ENCODE measurements at regions not wholly inside any gene's neighbourhood (a gene's known extent, or its start where the extent isn't known, plus 50 kb on each side); places are given as distances from the start of the nearest gene placed in this dataset.

DNA sequence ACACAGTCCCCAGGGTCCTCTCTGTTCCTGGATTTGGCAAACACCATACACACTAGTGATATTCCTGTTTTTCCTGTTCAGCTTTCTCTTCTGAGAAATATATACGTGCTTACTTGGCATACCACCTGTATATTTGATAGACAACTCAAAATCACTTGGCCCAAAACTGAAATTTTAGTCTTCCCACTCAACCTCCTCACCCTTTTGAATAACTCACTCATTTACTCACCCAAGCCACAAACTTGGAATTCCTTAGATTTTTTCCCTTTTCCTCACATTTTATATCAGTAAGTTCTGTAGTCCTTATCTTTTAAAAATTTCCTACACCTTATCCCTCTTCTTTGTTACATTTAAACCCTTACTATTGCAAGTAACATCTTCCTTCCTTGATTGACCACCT lies 143.4 kb downstream of the PPP1R3A start:
- Histone ChIP-seq H3K23ac (ENCODE audit: low read depth, low read length, poor library complexity) (no peak overlapping the region), H3K9ac (ENCODE audit: low read depth, low read length, poor library complexity) (no peak overlapping the region), H4K91ac (ENCODE audit: low read depth, low read length, poor library complexity) (no peak overlapping the region), H3K36me3 (replicated peaks in 1 of 2; ENCODE audit: control insufficient read depth in 2 of 2, insufficient read depth in 2 of 2, low read length in 2 of 2) (no peaks in the 10 kb centered on the region), H3K14ac (ENCODE audit: low read length) (no peak overlapping the region), H2BK120ac (ENCODE audit: low read depth, low read length) (no peak overlapping the region), H3K18ac (ENCODE audit: low read length) (no peak overlapping the region), H2AFZ (ENCODE audit: low read length) (no peak overlapping the region), H3K4me1 (ENCODE audit: control insufficient read depth in 2 of 2, insufficient read depth in 1 of 2, low read depth in 1 of 2, low read length in 2 of 2) (no peaks in the 10 kb centered on the region), H3K4me3 (ENCODE audit: low read length in 2 of 2) (no peak overlapping the region), H4K8ac (ENCODE audit: low read depth, low read length) (no peak overlapping the region), H2BK12ac (ENCODE audit: low read length) (no peak overlapping the region), H2AK5ac (ENCODE audit: low read depth, low read length) (no peak overlapping the region), H3K79me1 (ENCODE audit: low read depth, low read length) (peaks cover under 1% of the 10 kb centered on the region), H3K9me3 (replicated peaks in 1 of 2; ENCODE audit: control insufficient read depth in 2 of 2, insufficient read depth in 1 of 2, low read depth in 1 of 2, low read length in 2 of 2) (no peaks in the 10 kb centered on the region), H3K27ac (replicated peaks; ENCODE audit: low read length) (no peak overlapping the region), H2BK5ac (ENCODE audit: low read length) (no peak overlapping the region), H3K4ac (ENCODE audit: low read length) (no peak overlapping the region), H3K27me3 (ENCODE audit: control insufficient read depth in 3 of 3, insufficient read depth in 3 of 3, low read depth in 1 of 3, low read length in 3 of 3) (no peaks in the 10 kb centered on the region), H3K4me2 (ENCODE audit: insufficient read depth, low read length, poor library complexity, severe bottlenecking) (no peak overlapping the region), H2BK15ac (ENCODE audit: low read length) (no peak overlapping the region)
- WGBS, 2 donors (ENCODE audit: extremely low coverage in 2 of 2, insufficient read length in 2 of 2, insufficient replicate concordance in 1 of 2) = no CpG with 5 or more reads among the region's 1 CpG
- DNase-seq (ENCODE audit: low spot score) = no peak

DNA sequence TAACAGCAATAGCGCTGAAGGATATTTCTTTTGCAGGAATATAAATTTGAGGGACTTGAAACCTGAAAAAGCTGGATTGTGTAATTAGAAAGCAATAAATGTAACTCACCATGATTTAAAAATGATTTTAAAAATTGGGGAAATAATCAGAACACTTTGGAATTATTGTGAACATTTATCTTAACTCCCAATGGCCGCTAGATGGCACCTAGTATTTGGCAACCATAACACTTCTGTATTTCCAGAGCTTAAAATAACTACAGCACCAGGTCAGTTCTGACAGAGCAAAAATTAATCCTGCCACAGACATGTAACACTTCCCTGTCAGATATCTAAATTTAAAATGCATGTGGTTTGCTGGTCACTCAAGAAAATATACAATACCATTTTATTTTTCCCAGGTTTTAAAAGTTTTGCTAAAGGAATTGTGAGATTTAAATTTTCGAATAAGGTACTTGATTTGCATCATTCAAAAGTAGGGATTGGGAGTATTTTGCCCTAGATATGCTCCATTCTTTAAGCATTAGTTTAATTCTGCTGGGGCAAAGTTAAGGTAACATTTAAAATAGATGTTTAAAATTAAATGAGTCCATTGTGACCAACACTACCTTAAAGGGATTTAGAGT lies 144.5 kb downstream of the PPP1R3A start:
- DNase-seq (ENCODE audit: low spot score) = no peak

DNA sequence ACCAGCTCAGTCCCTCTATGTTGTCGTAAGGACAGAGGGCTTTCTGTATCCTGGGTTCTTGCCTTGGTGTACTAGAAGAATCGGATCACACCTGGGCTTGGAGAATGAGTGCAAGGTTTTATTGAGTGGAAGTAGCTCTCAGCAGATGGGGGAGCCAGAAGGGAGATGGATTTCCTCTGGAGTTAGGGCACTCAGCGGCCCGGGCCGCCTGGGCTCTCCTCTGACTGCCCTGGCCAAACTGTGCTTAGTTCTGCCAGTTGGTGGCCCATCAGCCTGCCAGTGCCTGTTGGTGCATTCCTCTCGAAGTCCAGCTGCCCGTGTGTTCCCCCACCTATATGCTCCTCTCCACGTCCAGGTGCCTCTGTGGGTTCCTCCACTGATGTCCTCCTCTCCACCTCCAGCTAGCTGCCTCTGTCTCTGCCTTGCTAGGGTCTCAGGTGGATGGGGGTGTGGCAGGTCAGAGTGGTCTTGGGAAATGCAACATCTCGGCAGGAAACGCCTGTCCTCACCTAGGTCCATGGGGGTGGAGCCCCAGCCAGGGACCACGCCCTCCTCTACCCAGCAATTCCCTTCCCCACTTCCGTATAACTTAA lies 148.6 kb downstream of the PPP1R3A start:
- Histone ChIP-seq H3K14ac (ENCODE audit: low read length) (peak overlapping the region; percentile 63), H3K9me3 (replicated peaks in 1 of 2; ENCODE audit: control insufficient read depth in 2 of 2, insufficient read depth in 1 of 2, low read depth in 1 of 2, low read length in 2 of 2) (no peaks in the 10 kb centered on the region), H3K27me3 (ENCODE audit: control insufficient read depth in 3 of 3, insufficient read depth in 3 of 3, low read depth in 1 of 3, low read length in 3 of 3) (no peaks in the 10 kb centered on the region), H3K18ac (ENCODE audit: low read length) (no peak overlapping the region), H2AK5ac (ENCODE audit: low read depth, low read length) (no peak overlapping the region), H4K91ac (ENCODE audit: low read depth, low read length, poor library complexity) (no peak overlapping the region), H3K23ac (ENCODE audit: low read depth, low read length, poor library complexity) (peak overlapping the region; percentile 25), H2BK5ac (ENCODE audit: low read length) (no peak overlapping the region), H3K27ac (replicated peaks; ENCODE audit: low read length) (no peak overlapping the region), H2BK15ac (ENCODE audit: low read length) (no peak overlapping the region), H2BK120ac (ENCODE audit: low read depth, low read length) (no peak overlapping the region), H3K4ac (ENCODE audit: low read length) (no peak overlapping the region), H3K4me3 (ENCODE audit: low read length in 2 of 2) (no peak overlapping the region), H3K4me2 (ENCODE audit: insufficient read depth, low read length, poor library complexity, severe bottlenecking) (no peak overlapping the region), H3K4me1 (ENCODE audit: control insufficient read depth in 2 of 2, insufficient read depth in 1 of 2, low read depth in 1 of 2, low read length in 2 of 2) (no peaks in the 10 kb centered on the region), H4K8ac (ENCODE audit: low read depth, low read length) (no peak overlapping the region), H2BK12ac (ENCODE audit: low read length) (no peak overlapping the region), H3K36me3 (replicated peaks in 1 of 2; ENCODE audit: control insufficient read depth in 2 of 2, insufficient read depth in 2 of 2, low read length in 2 of 2) (no peaks in the 10 kb centered on the region), H2AFZ (ENCODE audit: low read length) (peak overlapping the region; percentile 53), H3K9ac (ENCODE audit: low read depth, low read length, poor library complexity) (no peak overlapping the region), H3K79me1 (ENCODE audit: low read depth, low read length) (peaks cover 2% of the 10 kb centered on the region)
- no CpG with 5 or more reads among the region's 12 CpGs for WGBS, 2 donors (ENCODE audit: extremely low coverage in 2 of 2, insufficient read length in 2 of 2, insufficient replicate concordance in 1 of 2)
- DNase-seq (ENCODE audit: low spot score) = no peak

More for the DNA sequence above, 144.5 kb downstream of the PPP1R3A start:
- Histone ChIP-seq H2BK15ac (ENCODE audit: low read length) (no peak overlapping the region), H3K23ac (ENCODE audit: low read depth, low read length, poor library complexity) (no peak overlapping the region), H3K4me3 (ENCODE audit: low read length in 2 of 2) (no peak overlapping the region), H3K18ac (ENCODE audit: low read length) (no peak overlapping the region), H3K27ac (replicated peaks; ENCODE audit: low read length) (no peak overlapping the region), H2BK5ac (ENCODE audit: low read length) (no peak overlapping the region), H4K91ac (ENCODE audit: low read depth, low read length, poor library complexity) (no peak overlapping the region), H2AK5ac (ENCODE audit: low read depth, low read length) (no peak overlapping the region), H3K4ac (ENCODE audit: low read length) (no peak overlapping the region), H2BK12ac (ENCODE audit: low read length) (no peak overlapping the region), H3K79me1 (ENCODE audit: low read depth, low read length) (peaks cover 2% of the 10 kb centered on the region), H3K4me1 (ENCODE audit: control insufficient read depth in 2 of 2, insufficient read depth in 1 of 2, low read depth in 1 of 2, low read length in 2 of 2) (no peaks in the 10 kb centered on the region), H3K4me2 (ENCODE audit: insufficient read depth, low read length, poor library complexity, severe bottlenecking) (no peak overlapping the region), H2AFZ (ENCODE audit: low read length) (no peak overlapping the region), H2BK120ac (ENCODE audit: low read depth, low read length) (no peak overlapping the region), H3K9ac (ENCODE audit: low read depth, low read length, poor library complexity) (no peak overlapping the region), H3K27me3 (ENCODE audit: control insufficient read depth in 3 of 3, insufficient read depth in 3 of 3, low read depth in 1 of 3, low read length in 3 of 3) (no peaks in the 10 kb centered on the region), H4K8ac (ENCODE audit: low read depth, low read length) (no peak overlapping the region), H3K9me3 (replicated peaks in 1 of 2; ENCODE audit: control insufficient read depth in 2 of 2, insufficient read depth in 1 of 2, low read depth in 1 of 2, low read length in 2 of 2) (no peaks in the 10 kb centered on the region), H3K36me3 (replicated peaks in 1 of 2; ENCODE audit: control insufficient read depth in 2 of 2, insufficient read depth in 2 of 2, low read length in 2 of 2) (no peaks in the 10 kb centered on the region), H3K14ac (ENCODE audit: low read length) (no peak overlapping the region)
- no CpG with 5 or more reads among the region's 3 CpGs for WGBS, 2 donors (ENCODE audit: extremely low coverage in 2 of 2, insufficient read length in 2 of 2, insufficient replicate concordance in 1 of 2)

DNA sequence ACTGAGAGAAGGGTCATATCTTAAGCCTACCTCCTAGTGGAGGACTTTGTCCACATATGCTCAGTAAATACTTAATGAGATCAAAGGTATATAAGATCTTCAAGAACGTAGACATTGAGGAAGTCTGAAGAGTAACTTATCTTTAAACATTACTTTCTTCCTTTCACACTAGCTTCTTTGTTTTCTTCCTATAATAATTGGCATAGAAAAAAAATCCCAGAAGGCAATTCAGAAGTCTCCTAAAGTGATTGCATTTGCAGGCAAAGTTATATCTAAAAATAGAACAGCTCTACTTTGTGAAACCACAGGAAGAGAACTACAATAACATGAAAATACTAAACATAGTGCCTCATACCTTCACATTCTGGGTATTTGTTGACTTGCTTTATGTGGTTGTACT lies 150.4 kb downstream of the PPP1R3A start:
- no CpG with 5 or more reads among the region's 1 CpG for WGBS, 2 donors (ENCODE audit: extremely low coverage in 2 of 2, insufficient read length in 2 of 2, insufficient replicate concordance in 1 of 2)
- no peaks in the 10 kb centered on the region for H3K9me3 ChIP-seq (replicated peaks in 1 of 2; ENCODE audit: control insufficient read depth in 2 of 2, insufficient read depth in 1 of 2, low read depth in 1 of 2, low read length in 2 of 2)
- no peak overlapping the region for H4K8ac ChIP-seq (ENCODE audit: low read depth, low read length)
- H3K79me1 ChIP-seq (ENCODE audit: low read depth, low read length) = peaks cover 2% of the 10 kb centered on the region
- H3K4ac ChIP-seq (ENCODE audit: low read length) = no peak overlapping the region
- DNase-seq (ENCODE audit: low spot score) = no peak
- H2BK12ac ChIP-seq (ENCODE audit: low read length) = no peak overlapping the region
- H4K91ac ChIP-seq (ENCODE audit: low read depth, low read length, poor library complexity) = no peak overlapping the region
- no peaks in the 10 kb centered on the region for H3K27me3 ChIP-seq (ENCODE audit: control insufficient read depth in 3 of 3, insufficient read depth in 3 of 3, low read depth in 1 of 3, low read length in 3 of 3)
- H2BK15ac ChIP-seq (ENCODE audit: low read length) = no peak overlapping the region
- H3K9ac ChIP-seq (ENCODE audit: low read depth, low read length, poor library complexity) = no peak overlapping the region
- H2BK5ac ChIP-seq (ENCODE audit: low read length) = no peak overlapping the region
- H3K4me2 ChIP-seq (ENCODE audit: insufficient read depth, low read length, poor library complexity, severe bottlenecking) = no peak overlapping the region
- H3K27ac ChIP-seq (replicated peaks; ENCODE audit: low read length) = no peak overlapping the region
- no peak overlapping the region for H3K18ac ChIP-seq (ENCODE audit: low read length)
- no peak overlapping the region for H3K23ac ChIP-seq (ENCODE audit: low read depth, low read length, poor library complexity)
- H2AK5ac ChIP-seq (ENCODE audit: low read depth, low read length) = no peak overlapping the region
- no peaks in the 10 kb centered on the region for H3K4me1 ChIP-seq (ENCODE audit: control insufficient read depth in 2 of 2, insufficient read depth in 1 of 2, low read depth in 1 of 2, low read length in 2 of 2)
- H2BK120ac ChIP-seq (ENCODE audit: low read depth, low read length) = no peak overlapping the region
- no peak overlapping the region for H2AFZ ChIP-seq (ENCODE audit: low read length)
- no peak overlapping the region for H3K4me3 ChIP-seq (ENCODE audit: low read length in 2 of 2)
- H3K36me3 ChIP-seq (replicated peaks in 1 of 2; ENCODE audit: control insufficient read depth in 2 of 2, insufficient read depth in 2 of 2, low read length in 2 of 2) = no peaks in the 10 kb centered on the region
- no peak overlapping the region for H3K14ac ChIP-seq (ENCODE audit: low read length)
